ENCODE measurements at regions not wholly inside any gene's neighbourhood (a gene's known extent, or its start where the extent isn't known, plus 50 kb on each side); places are given as distances from the start of the nearest gene placed in this dataset.

DNA sequence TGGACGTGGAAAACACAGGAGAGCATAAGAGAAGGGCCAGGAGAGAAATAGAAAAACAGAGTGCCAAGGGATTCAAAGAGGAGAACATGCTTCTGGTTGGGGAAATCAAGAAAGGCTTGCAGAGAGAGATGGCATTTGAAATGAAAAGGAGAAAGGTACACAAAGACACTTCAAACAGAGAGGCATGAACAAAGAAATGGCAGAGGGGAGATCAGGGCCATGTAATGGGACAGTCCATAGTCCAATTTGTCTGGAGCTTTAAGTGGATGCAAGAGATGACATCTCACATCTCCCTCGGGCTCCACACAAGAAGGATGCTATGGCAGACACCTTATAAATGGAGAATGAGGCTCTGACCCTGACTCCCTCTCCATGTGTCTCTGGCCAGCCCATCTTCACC is 331.1 kb downstream of the MLLT3 start:
- TF ChIP-seq, protein P1, sequence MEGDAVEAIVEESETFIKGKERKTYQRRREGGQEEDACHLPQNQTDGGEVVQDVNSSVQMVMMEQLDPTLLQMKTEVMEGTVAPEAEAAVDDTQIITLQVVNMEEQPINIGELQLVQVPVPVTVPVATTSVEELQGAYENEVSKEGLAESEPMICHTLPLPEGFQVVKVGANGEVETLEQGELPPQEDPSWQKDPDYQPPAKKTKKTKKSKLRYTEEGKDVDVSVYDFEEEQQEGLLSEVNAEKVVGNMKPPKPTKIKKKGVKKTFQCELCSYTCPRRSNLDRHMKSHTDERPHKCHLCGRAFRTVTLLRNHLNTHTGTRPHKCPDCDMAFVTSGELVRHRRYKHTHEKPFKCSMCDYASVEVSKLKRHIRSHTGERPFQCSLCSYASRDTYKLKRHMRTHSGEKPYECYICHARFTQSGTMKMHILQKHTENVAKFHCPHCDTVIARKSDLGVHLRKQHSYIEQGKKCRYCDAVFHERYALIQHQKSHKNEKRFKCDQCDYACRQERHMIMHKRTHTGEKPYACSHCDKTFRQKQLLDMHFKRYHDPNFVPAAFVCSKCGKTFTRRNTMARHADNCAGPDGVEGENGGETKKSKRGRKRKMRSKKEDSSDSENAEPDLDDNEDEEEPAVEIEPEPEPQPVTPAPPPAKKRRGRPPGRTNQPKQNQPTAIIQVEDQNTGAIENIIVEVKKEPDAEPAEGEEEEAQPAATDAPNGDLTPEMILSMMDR (IDR thresholded peaks at IDR 0.05): no peak
- TF ChIP-seq EZH2 (IDR thresholded peaks at IDR 0.05; ENCODE audit: borderline replicate concordance, insufficient read depth, low read depth, low read length, poor library complexity, severe bottlenecking): no peak

Measured in B cell (primary cell).